GM21423 (cell line): ENCODE measurements at regions not wholly inside any gene's neighbourhood (a gene's known extent, or its start where the extent isn't known, plus 50 kb on each side); places are given as distances from the start of the nearest gene placed in this dataset.
"Not testable (repeated sequence)": the region's sequence is repeated elsewhere in the genome, so short reads cannot be mapped to it uniquely, and the experiment has no call there.

Experiments
- ATAC-seq: cut with Tn5 transposase; IDR thresholded peaks from one replicate; pipeline ENCODE4 v1.9.1; 2021; ENCODE audit warnings: mild to moderate bottlenecking, moderate library complexity; ENCODE audit not compliant: unreplicated experiment

GRCh38 chr7:10507032-10507431, 466.6 kb upstream of the PHF14 start:
- ATAC-seq: no peak

- no peak for ATAC-seq
Observed at GRCh38 chr7:10521306-10521705, 452.4 kb upstream of the PHF14 start.

DNA sequence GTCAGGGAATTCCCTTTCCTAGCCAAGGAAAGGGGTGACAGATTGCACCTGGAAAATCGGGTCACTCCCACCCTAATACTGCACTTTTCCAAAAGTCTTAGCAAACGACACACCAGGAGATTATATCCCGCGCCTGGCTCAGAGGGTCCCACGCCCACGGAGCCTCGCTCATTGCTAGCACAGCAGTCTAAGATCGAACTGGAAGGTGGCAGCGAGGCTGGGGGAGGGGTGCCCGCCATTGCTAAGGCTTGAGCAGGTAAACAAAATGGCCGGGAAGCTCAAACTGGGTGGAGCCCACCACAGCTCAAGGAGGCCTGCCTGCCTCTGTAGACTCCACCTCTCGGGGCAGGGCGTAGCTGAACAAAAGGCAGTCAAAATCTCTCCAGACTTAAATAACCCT, 440.2 kb upstream of the PHF14 start:
- not testable (repeated sequence) for ATAC-seq

GRCh38 chr7:10536561-10536960, 437.1 kb upstream of the PHF14 start:
- ATAC-seq: no peak

- no peak for ATAC-seq
Observed at GRCh38 chr7:10537764-10538163, 435.9 kb upstream of the PHF14 start.

GRCh38 chr7:10557375-10557774, 416.3 kb upstream of the PHF14 start:
- no peak for ATAC-seq

DNA sequence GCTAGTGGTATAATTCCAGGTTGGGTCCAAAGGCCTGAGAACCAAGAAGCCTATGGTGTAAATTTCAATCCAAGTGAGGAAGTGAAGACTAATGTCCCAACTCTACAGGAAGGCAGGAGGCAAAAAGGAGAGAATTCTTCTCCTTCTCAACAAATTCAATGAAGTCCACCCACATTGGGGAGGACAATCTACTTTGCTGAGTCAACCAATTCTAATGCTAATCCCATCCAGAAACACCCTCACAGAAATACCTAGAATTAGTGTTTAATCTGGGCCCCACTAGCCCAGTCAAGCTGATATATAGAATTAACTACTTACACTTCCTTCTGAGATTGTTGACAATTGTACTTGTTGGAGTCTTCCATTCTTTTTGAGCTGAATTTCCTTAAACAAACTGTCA, 413.2 kb upstream of the PHF14 start:
- no peak for ATAC-seq

- ATAC-seq: no peak
Observed at GRCh38 chr7:10568891-10569290, 404.8 kb upstream of the PHF14 start.

DNA sequence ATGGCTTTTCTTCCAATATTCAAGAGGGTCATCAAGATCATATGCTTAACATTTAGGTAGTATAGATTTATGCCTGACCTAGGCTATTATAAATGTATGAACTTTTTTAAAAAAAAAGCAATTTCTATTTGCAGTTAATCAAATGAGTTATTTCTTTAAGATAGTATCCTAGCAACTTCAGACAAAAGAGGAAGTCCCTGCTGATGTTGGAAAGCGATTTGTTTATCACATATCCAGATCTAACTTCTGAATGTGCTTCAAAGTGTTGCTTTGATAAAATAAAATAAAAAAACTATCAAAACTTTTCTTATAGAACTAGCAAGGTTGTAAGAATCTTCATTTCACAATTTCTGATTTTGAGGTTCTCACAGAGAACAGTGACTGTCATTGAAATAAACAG, 401.9 kb upstream of the PHF14 start:
- ATAC-seq: no peak

GRCh38 chr7:10577866-10578374, 395.8 kb upstream of the PHF14 start:
- no peak for ATAC-seq

DNA sequence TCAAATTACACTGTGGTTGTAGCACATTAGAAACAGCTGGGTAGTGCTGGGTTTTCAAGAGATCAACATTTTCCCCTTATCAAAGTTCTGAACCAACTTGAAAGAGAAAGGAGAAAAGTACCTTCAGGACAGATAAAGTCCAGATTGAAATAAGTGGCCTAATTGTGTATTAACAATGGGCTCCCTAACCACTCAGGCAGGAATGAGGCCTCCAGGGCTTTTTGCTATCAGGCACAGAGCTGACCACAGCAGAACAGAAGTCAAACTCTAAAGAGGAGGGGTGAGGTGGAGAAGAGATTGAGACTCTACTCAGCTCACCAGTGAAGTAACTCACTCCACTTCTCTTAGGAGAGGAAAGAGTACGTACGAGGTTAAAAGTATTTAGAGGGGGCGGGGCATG, 394.1 kb upstream of the PHF14 start:
- ATAC-seq: no peak

DNA sequence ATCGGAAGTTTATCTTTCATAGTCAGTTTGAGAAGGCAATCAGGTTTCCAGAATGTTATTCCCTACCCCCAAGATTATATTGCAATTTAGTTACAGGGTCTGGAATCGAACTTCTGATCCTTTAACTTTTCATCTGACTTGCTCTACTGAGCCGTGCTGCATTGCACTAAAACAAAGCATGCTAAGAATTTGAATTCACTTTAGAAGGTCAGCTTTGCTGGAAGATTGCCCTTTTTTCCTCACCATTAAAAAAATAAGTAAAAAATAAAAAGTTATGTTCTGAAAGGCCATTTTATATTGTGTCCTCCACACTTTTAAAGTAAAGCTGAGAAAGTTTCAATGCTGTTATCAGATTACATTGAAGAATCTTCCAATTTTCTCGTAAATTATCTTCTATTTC, 388.8 kb upstream of the PHF14 start:
- ATAC-seq: no peak

GRCh38 chr7:10588084-10588483, 385.6 kb upstream of the PHF14 start:
- no peak for ATAC-seq

- ATAC-seq: no peak
Observed at GRCh38 chr7:10592604-10593003, 381.1 kb upstream of the PHF14 start.

- ATAC-seq: no peak
Observed at GRCh38 chr7:10593080-10593479, 380.6 kb upstream of the PHF14 start.

DNA sequence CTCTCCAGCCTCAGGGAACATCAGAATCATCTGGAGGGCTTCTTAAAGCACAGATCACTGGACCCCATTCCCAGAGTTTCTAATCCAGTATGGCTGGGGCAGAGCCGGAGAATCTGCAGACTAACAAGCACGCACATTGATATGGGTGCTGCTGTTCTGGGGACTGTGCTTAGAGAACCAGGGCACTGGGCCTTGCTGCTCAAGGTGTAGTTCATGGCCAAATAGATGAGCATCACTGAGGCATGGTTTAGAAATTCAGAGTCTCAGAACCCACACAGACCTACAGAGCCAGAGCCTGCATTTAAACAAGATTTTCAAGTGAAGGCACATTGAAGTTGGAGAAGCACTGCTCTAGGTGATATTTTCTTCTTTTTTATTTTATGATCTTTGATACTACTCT, 376.8 kb upstream of the PHF14 start:
- ATAC-seq: no peak

DNA sequence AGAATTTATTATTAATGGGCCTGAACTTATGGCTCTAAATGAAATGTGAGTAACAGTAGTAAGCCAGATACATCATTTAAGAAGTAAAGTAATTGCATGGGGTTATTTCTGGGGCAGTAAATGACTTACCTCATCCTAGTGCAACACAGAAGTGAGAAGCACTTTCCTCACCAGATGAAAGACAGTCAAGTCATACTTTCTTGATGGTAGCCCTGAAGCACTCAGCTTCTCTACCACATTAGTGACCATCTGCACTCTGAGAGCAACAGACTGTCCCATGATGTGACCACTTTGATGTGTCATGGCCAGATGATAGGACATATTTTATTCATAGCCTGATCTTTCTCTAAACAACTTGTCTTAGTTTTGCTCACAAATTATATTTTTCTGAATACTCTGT, 369.5 kb upstream of the PHF14 start:
- no peak for ATAC-seq

DNA sequence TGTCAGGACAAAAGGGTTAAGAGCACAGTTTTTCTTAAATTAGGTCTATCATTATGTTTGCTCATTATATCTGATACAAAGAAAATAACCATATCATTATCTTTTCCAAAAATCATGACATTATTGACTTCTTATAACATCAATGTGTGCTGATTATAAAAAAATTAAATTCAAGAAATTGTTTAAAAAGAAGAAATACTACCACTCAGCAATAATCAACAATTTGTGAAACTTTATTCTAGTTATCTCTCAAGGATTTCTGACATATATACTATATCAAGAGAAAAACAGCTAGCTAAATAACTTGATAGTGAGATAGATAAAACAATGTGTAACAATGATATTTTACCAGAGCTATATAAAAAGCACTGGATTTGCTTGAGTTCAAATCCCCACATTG, 360.7 kb upstream of the PHF14 start:
- ATAC-seq: no peak

DNA sequence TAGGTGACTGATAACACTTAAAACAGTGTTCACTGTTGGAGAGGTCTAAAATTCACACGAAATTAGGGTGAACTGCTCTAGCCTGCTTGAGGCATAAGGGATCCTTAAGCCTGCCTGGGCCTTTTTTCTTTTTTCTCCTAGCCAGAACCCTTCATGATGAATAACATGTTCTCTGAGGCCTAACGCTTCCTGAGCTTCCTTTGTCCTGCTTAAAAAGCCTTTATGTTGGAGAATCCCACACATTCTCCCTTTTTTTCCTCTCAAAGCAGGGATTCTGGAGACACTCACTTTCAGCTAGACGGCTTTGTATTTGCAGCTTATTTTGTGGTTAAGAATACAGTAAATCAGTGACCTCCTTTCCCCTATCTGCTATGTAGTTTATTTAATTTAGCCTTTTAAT, 354.7 kb upstream of the PHF14 start:
- no peak for ATAC-seq

DNA sequence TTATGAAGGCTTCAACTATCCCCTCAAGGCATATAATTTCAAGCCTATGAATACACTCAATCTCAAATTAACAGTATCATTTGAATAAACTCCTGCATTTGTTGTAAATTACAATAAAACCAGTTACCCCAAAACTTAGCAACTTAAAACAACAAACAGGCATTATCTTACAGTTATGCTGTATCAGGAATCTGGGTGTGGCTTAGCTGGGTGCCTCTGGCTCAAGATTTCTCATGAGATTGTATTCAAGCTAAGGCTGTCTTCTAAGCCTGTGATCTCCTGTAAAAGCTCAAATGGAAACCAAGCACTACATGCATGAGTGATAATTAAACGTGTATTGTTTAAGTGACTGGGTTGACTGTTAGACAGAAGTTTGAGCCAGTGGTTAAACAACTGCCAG, 341.0 kb upstream of the PHF14 start:
- no peak for ATAC-seq

DNA sequence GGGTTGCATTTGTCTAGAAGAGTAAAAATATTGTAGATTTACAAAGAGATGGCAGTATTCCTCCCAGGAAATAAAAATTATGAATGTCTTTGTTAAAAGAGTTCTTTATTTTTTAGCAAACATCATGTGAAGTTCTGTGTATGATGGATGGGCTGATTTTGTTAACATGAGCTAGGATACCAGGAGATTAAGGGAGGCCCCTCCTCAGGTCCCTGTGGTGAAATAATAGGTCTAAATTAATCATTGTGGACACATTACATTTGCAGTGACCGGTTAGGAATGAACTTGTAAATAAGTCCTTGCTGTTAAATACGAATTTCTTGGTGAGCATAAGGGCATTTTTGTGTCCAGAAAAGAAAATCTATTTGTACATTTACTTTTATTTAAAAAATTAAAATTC, 339.4 kb upstream of the PHF14 start:
- no peak for ATAC-seq

GRCh38 chr7:10637991-10638390, 335.7 kb upstream of the PHF14 start:
- no peak for ATAC-seq

DNA sequence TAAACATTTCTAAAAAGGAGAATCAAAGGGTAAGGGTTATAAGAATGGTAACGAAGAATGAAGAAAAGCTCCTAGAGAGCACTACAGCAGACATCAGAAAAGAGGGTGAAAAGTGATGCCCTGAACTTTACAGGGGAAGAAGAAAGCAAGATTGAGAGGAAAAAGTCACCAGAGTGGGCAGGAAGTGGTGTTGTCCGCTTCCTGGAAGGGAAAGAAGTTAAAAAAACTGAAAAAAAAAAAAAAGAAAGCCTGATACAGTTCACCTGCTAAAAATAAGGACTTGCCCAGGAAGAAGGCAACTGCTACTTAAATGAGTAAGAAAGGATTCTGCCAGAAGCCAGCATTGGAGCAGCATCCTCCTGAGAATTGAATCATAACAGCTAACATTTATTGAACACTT, 330.1 kb upstream of the PHF14 start:
- ATAC-seq: no peak

- no peak for ATAC-seq
Observed at GRCh38 chr7:10644849-10645248, 328.8 kb upstream of the PHF14 start.
